ENCODE measurements at regions not wholly inside any gene's neighbourhood (a gene's known extent, or its start where the extent isn't known, plus 50 kb on each side); places are given as distances from the start of the nearest gene placed in this dataset.
A peak's percentile ranks its signal among the peaks of the same experiment; 100 is the strongest.
"Not testable (repeated sequence)": the region's sequence is repeated elsewhere in the genome, so short reads cannot be mapped to it uniquely, and the experiment has no call there.

GRCh38 chr10:63929831-63930467, 408.7 kb downstream of the REEP3 start:
- peak; percentile 97 for DNase-seq

GRCh38 chr10:63930584-63930983, 409.4 kb downstream of the REEP3 start:
- DNase-seq = peak; percentile 39

- no peak for DNase-seq
Observed at GRCh38 chr10:63935705-63936104, 414.5 kb downstream of the REEP3 start.

GRCh38 chr10:63940277-63940922, 419.2 kb downstream of the REEP3 start:
- no peak for DNase-seq

- no peak for DNase-seq
Observed at GRCh38 chr10:63964406-63964805, 443.2 kb downstream of the REEP3 start.

- no peak for DNase-seq
Observed at GRCh38 chr10:63965846-63966245, 444.6 kb downstream of the REEP3 start.

GRCh38 chr10:63972949-63973827, 452.0 kb downstream of the REEP3 start:
- DNase-seq = no peak

- DNase-seq = peak; percentile 85
Observed at GRCh38 chr10:63976538-63976937, 455.3 kb downstream of the REEP3 start.

- peak; percentile 78 for DNase-seq
Observed at GRCh38 chr10:63977329-63977923, 456.2 kb downstream of the REEP3 start.

GRCh38 chr10:63980870-63981269, 459.7 kb downstream of the REEP3 start:
- DNase-seq = not testable (repeated sequence)

- DNase-seq = not testable (repeated sequence)
Observed at GRCh38 chr10:63984061-63984460, 462.9 kb downstream of the REEP3 start.

GRCh38 chr10:63986536-63986935, 465.3 kb downstream of the REEP3 start:
- no peak for DNase-seq

- no peak for DNase-seq
Observed at GRCh38 chr10:63987212-63987611, 466.0 kb downstream of the REEP3 start.

- no peak for DNase-seq
Observed at GRCh38 chr10:63994371-63994770, 473.2 kb downstream of the REEP3 start.

- DNase-seq = no peak
Observed at GRCh38 chr10:64007157-64007556, 486.0 kb downstream of the REEP3 start.

GRCh38 chr10:64010711-64011110, 489.5 kb downstream of the REEP3 start:
- DNase-seq = no peak

- DNase-seq = peak; percentile 78
Observed at GRCh38 chr10:64011912-64012714, 490.9 kb downstream of the REEP3 start.

GRCh38 chr10:64014281-64014680, 493.1 kb downstream of the REEP3 start:
- peak; percentile 61 for DNase-seq

- no peak for DNase-seq
Observed at GRCh38 chr10:64023926-64024470, 502.8 kb downstream of the REEP3 start.

- DNase-seq = no peak
Observed at GRCh38 chr10:64033711-64034110, 512.5 kb downstream of the REEP3 start.

GRCh38 chr10:64036321-64036930, 515.2 kb downstream of the REEP3 start:
- no peak for DNase-seq

Measured in NCI-H82 (cell line).